HG02981 (cell line): ENCODE measurements at regions not wholly inside any gene's neighbourhood (a gene's known extent, or its start where the extent isn't known, plus 50 kb on each side); places are given as distances from the start of the nearest gene placed in this dataset.

Experiments
- ATAC-seq: cut with Tn5 transposase; IDR thresholded peaks from one replicate; pipeline ENCODE4 v1.9.1; 2021; ENCODE audit warnings: mild to moderate bottlenecking, moderate library complexity; ENCODE audit not compliant: unreplicated experiment

DNA sequence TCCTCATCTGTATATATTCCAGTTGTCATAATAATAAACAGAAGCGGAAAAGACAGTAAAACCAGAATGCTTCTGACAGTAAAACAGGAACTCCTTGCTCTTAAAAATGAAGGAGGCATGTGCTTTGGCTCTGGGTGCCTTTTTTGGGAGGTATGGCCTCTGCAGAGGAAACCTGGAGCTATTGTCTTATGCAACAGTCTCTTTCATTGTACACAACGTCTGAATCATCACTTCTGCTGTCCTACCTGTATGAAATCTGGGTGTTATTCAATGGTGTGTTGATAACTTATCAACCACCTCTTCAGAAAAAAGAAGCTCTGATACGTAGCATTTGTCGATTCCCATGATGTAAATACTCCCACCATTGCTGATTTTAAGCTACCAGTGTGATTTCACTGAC is 64.8 kb downstream of the CDCA7 start:
- ATAC-seq = no peak

DNA sequence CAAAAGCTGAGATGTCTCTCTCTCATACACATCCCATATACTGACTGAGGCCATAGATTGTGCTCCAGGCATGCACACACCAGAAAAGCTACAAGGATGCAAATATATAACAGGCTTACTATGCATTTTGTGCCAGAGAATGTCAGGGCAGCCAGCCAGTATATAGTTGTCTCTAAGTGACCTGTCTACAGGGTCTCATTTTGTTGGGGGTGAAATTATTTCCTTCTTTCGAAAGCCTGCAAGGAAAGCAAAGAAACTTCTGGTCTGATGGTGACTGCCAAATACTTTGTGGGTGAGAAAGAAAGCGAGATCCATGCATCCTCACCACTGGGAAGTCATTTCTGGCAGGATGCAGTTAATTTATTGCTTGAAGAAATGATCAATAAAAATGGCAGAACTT is 70.2 kb downstream of the CDCA7 start:
- no peak for ATAC-seq

DNA sequence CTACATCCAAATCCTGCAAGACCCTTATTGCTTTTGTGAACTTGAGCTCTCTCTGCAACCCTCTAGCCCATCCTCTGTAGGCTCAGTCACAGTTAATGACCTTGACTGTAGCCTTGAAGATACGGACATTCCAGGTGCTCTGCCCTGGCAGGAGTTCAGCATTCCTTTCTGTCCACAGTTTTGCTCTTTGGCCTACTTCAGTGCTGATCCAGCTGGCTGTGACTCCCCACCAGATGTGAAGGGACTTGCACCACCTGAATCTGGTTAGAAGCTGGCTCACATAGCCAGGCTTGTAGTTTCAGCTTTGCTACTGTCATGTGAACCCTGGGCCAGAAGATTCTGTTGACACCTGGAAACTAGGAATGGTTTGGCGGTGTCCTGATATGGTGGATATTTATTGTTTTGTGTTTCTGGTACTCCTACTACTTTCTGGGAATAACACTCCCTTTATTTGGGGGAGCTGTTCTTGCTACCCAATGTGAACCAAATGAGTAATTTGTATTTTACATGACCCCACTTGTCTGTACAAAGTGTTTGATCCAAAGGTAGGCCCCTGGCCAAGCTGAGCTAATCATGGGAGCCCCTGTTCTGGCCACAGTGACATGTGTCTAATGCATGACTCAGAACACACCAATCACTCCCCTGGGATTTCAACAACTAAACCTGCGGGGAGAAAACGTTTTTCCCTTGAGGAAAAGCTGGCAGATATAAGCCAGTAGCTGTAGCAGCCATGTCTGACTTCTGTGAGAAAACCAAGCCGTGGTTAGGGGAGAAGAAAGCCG is 73.4 kb downstream of the CDCA7 start:
- no peak for ATAC-seq

DNA sequence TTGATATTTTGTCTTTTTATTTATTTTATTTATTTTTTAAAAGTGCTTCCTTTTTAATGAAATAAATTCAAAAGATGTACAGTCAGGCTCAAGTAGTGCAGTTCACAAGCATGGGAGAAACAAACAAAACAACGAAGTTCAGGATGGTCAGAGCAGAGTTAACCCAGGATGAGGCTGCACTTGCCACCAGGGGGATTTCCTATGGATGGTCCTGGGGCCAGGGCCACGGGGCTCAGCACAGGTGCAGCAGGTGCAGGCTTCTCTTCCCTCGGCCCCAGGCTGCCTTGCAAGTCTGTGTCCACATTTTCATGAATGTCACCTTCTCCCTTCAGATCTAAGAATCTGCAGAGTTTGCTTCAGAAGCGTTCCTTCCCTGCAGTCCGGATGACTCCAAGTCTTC is 76.5 kb downstream of the CDCA7 start:
- no peak for ATAC-seq

DNA sequence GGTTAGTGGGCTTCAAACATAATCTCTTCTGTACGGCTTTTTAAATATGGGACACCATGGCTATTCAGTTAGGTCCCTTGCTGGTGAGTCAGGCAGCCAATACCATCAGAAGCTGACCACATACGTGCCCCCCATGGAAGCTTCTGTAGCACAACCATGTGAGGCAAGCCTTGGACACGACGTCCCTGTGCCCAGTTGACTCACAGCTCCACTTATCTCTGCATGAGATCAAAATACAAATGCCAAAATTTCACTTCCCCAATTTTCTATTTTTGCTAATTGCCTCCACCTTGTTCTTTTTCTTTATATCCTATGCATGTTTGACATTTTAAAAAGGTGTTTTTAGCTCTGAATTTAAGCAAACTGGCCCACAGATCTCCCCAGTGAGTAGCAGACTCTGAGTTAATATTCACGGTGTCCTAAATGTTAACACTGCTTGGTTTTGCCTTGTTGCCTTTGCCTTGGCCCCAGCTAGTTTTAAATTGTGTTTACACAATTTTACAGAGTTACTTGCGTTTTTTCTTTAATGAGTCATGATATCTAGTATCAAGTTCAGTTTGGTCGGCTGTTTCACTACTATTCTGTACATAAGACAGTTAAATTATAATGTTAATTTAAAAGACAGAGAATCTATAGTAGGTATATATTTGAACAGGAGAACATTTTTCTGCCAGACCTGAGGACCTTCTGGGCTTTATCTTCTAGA is 77.5 kb downstream of the CDCA7 start:
- ATAC-seq = no peak

DNA sequence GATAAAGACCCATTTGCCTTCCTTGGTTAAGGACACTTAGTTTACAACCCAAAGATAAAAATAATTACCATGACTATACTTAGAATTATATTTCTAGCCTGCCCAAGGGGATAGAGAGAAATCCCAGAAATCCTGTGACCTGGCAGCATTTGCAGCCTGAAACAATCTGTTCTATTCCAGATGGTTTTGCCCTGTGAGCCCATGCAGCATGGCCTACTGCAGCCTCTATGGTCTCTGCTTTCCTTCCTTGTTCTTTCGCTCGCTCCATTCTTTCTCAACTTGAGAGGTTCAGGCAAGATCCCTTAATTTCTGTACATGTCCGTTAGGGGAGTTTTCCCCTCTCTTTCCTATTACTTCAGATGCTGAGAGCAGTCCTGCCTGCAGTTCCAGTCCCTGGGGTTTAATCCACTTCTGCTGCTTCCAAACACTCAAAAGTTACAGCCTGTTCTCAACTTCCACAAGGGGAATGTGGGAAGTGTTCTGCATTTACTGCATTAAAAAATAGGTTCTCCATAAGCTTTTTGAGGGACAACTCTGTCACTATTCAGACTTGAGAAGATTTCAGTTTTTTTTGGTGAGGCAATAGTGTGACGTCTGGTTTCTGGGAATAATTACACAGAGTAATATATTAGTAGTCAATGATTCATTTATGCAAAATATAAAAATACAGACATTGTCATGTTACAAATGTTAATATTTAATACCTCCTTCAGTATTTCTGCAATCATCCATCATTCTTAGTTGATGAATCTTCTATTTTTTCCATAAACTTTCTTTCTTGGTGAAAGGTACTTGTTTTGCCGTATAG is 80.3 kb downstream of the CDCA7 start:
- ATAC-seq = no peak

DNA sequence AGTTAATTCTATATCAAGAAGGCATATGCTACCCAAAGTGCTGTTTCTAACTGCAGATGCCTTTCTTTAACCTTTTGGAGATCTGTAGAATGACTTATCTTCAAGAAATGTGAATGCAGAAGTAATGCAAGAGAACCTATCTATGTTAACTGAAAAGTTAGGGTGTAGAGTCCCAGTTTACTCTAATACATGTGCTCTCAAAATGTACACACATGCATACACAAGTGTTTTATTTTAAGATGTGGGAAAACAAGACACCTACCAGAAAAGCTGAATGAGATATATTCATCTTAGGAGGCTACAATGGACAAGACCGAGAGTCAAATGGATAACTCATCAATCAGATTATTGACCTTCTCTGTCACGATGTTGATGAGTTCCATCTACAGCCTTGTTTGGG is 80.9 kb downstream of the CDCA7 start:
- no peak for ATAC-seq

DNA sequence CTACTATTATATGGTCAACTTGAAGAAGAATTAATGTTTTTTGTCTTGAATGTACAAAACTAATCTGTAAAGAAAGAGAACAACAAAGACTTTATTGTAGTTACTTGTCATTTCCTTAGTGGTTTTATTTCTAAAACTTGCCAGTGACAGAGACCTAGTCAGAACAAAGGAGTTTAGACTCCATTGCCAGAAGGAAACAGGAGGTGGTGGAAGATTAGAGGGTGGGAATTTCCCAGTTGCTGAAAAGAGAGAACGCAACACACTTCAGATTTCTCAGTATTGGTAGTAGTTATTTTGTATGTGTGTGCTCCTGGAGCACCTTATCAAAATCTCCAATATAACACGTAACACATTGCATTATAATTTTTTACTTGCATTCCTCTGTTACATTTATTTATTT is 81.4 kb downstream of the CDCA7 start:
- ATAC-seq = no peak

DNA sequence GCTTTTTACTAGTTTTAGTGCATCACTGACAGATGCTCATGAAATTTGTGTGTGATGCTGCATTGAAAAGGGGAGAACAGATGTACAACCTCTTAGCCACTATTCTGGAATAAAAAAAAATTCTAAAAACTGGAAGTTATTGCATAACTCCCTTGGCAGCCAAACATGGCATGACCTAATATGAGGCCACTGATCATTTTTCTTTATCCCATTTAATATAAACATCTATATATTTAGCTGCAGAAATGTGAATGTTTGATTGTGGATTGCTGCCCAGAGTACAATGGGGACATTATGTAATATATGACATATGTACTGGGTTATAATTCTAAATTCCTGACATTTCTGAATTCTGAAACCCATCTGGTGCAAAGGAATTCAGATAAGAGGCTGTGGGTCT is 86.5 kb downstream of the CDCA7 start:
- no peak for ATAC-seq

DNA sequence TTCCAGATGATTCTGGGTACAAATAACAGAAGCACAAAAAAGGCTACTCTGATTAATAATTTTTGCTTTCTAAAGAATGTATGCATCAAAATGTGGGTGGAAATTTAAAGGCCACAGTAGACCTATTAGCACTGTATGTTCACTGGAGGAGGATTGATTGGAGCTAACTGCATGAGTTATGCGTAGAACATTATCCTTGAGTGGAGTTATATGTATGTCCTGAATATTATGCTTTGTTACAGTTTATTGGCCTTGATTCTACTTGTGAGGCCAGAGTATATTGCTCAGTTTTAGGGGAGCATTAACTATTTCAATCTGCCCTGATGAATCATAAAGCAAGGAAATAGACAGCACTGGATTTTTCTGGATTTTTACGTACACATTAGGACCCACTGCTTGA is 87.9 kb downstream of the CDCA7 start:
- ATAC-seq = no peak

DNA sequence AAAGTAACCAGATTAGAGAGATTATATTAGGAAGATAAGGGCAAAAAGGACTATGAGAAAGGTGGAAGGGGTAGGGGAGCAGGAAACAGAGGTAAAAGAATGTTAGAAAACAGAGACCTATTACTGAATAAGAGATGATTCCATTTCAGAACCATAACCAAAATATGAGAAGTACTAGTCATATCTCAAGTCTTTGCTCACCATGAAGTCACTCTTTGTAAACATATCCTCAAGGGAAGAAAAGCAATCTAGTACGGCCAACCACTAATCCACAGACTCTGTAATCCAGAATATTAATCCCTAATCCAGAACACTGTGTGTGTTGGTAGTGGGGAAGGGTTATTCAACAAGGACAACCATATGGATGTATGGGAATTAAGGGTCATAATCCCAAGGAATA is 92.0 kb downstream of the CDCA7 start:
- ATAC-seq = no peak

DNA sequence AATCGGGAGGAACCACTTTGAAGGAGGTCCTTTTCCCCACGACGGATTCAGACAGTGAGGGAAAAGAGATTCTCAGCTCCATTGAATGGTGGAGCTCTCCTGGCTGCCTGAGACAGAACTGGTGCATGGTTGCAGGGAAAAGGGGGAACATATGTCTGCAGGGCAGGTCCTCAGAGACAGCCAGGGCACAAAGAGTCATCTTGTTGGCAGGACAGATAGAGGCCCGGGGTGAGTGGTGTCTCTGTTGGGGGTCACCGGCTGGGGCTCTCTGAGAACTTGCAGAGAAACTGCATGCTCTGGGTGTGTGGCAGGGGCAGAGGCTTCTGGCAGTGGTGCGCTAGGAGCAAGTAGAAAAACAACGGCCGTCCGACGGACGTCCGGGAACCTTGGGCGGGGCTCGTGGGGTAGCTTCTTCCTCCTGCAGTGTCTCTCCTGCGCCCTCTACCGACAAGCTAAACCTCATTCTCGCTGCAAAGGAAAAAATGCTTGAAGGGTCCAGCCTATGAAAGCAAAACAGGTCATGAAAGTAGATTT is 94.3 kb downstream of the CDCA7 start:
- ATAC-seq = peak; percentile 53

DNA sequence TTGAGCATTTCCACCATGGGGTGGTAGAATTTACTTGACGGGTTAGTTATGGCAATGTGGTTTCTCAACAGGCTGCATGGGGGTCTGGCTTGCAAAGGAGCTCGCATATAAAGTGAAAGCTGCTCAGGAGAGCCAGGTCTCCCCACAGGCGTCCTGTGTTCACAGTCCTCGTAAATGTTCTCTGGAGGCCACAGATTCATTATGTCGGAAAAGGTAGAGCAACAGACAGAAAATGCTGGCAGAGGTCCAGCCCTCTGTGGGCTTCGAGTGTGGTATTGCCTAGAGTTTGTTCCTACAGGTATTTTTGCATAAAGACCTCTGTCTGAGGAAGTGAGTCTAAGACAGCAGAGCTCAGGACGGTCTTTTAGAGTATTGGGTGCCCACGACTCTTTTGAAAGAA is 96.4 kb downstream of the CDCA7 start:
- peak; percentile 58 for ATAC-seq

DNA sequence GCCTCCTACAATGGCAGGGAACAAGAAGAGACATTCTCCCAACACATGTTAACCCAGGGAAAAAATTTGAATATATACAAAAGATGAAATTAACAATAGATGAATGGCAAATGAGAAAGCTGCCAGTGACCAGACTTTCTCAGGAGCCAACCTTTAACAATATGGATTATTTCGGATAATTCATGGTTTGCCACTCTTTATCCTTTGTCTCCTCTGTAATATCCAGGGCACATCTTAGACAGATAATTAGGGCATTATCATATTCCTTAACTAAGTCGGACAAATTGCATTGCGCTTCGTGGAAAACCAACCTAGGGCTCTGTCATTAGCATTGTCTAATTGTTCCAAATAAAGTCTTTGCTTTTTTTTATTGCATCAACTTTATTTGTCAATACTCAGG is 97.3 kb downstream of the CDCA7 start:
- no peak for ATAC-seq

DNA sequence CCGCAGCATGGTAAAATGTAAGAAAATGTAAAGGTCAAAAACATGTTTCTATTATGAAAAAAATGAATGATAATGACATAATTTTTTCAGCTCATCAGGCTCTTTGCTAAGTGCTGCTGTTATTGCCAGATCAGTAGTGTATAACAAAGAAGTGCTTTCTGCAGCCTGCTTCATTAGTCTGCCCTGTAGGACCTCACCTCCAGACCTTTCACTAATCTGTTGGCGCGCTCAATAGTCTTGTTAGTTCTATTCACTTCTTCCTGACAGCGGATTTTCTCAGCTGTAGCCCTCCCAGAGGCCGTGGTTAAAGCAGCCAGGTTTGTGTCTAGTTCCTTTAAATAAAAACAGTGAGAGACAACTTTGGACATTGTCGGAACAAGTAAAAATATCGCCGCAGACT is 97.7 kb downstream of the CDCA7 start:
- ATAC-seq = no peak

DNA sequence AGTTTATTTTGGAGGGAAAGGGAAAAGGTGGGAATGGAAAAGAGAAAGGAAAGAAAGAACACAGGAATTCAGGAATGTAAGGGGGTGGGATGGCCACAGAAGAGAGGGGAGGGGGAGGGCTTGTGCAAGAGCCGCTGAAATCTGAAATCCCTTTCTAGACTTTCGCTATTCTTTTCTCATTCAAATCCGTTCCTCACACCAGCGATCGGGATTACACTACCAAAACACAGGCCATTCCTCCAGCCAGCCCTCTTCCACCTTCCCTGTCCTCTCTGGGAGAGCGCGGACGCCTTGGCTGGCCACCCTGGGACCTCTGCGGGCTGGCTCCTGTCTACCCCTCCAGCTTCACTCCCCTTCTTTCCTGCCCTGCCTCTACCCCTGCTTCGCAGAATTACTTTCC is 102.3 kb downstream of the CDCA7 start:
- no peak for ATAC-seq

DNA sequence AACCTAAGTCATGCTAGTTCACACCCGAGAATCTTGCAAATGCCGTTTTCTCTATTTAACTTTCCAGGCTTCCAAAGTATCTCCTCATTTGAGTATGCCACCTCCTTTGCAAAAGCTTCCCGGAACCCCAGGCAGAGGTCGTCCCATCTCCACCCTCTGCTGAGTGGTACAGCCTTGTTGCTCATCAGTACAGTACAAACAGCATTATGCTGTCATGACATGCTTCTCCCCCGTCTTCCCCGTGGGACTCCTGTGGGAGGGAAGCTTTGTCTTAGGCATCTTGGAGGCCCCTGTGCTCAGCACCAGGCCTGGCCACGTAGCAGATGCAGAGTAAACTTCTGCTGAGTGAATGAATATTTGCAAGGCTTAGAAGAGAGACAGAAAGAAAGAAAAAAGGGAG is 102.7 kb downstream of the CDCA7 start:
- ATAC-seq = no peak

DNA sequence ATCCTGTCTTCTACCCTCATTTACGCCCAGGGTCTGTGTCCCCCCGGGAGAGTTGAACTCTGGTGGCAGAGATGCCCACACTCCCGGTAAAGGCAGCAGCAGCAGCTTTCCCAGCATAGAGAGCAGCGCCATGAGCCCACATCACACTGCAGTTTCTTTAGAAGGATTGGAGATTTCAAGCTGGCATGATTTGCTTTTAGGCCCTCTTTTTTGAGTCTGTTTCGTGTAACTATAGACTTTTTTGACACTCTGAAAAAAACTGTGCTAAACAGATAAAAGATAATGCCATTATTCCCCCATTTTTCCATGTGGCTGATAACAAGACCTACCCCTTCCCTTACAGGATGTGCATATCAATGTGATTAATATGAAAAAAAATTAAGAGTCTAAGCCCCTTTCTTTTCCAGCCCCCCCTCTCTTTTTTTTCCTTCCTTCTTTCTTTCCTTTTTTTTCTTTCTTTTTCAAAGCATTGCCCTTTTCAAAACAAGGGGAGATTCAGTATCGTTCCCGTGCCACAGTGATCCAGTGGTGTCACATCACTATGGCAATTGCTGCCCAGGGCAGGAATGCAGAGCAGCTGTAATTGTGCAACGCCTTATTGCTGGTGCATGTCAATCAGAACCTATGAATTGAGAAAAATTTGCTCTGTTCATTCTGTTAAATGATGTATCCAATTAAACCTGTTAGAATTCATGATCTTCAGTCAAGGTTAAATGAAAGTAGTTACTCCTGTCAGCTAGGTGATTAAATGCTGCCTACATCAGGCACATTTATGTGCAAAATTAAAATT is 104.5 kb downstream of the CDCA7 start:
- ATAC-seq = no peak

DNA sequence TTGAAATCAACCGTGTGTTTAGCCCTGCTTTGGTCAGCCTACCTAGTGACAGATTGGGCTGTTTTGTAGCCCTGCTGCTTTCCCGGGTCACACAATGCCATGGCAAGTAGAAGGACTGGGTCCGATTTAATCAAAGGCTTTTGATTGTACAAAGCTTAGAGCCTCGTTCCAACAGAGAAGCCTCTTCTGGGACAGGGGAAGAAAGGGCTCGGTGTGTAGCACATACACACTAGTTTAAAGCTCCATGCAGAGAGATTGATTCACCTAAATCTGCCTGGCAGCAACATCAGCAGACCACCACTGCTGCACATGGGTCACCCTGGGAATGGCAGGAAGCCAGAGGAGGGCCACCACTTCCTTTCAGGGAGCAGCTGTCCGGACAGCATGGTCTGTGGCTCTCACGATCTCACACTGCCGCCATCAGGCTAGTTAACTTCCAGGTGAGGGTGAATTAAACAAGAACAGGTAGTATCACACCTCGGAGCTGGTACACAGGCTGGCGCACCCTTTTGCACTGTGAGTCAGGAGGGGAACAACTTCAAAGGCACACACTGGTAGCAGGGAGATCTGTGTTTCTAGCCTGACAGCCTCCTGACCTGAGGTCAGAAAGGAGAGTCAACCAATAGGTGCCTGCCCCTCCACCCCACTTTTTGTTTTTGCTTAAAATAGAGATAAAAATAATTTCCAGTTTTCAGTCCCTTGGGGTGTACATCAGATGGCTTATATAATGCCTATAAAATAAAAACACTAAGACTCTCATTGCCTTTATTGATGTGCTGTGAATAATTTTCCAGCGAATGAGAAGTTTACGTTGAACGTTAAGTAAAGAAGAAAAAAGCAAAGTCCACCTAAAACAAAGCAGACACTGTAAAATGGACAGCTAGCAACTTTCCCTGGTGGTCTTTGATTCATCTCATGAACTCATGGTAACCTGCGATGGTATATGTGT is 108.5 kb downstream of the CDCA7 start:
- ATAC-seq = no peak

DNA sequence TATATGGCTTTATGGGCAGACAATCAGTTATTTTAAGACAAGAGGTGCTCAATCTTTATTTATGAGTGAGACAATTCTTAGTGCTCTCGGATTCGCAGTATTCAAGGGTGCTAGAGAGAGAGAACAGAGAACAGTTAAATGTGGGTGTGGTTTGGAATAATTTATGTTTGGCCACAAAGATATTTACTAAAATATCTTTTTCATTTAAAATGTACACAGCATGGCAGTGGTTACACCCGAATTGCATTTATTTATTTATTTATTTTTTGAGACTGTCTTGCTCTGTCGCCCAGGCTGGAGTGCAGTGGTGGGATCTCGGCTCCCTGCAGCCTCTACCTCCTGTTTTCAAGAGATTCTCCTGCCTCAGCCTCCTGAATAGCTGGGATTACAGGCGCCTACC is 109.2 kb downstream of the CDCA7 start:
- ATAC-seq = no peak
